A549 (cell line): ENCODE measurements at regions not wholly inside any gene's neighbourhood (a gene's known extent, or its start where the extent isn't known, plus 50 kb on each side); places are given as distances from the start of the nearest gene placed in this dataset.

ENCODE experiments used
- ATAC-seq, 2 experiments: fragments of 200-7000 bp in 1 of 2; fragments of >200 bp in 1 of 2; cut with Nextera tagmentation in 1 of 2; cut with Tn5 transposase in 1 of 2; 3 replicates each; pipeline versions ENCODE4 v1.8.0 to v1.9.1; 2018 to 2020; ENCODE audit warnings: mild to moderate bottlenecking in 1 of 2, moderate library complexity in 1 of 2
- CTCF ChIA-PET: fragments of 300-600 bp; sonication (Branson Sonifier 250); formaldehyde crosslinking; extraction: SDS; loops from one replicate; lab custom pipeline; 2021; ENCODE audit warnings: antibody characterized with exemption, inconsistent platforms; lab: Yijun Ruan, JAX
- POLR2A ChIA-PET: fragments of 350-600 bp; formaldehyde crosslinking; extraction: SDS; loops from one replicate; lab custom pipeline; 2021; ENCODE audit warnings: antibody characterized with exemption, inconsistent platforms; lab: Yijun Ruan, JAX
- DNase-seq, 2 experiments: peaks; one replicate each; pipeline versions ENCODE4 v3.0.0 to v3.0.0-alpha.2; 2011 to 2016; ENCODE audit warnings: low read depth in 1 of 2, low spot score in 1 of 2
- FAIRE-seq: peaks from 2 replicates; lab custom pipeline; 2011; peaks lifted over from hg19 to GRCh38; lab: Jason Lieb, UNC
- H3K27ac ChIP-seq, 2 experiments: fragments of >200 bp; sonication (Bioruptor Twin); formaldehyde crosslinking; 3 replicates each; pipeline ENCODE4 v1.5.1; 2016 to 2017
- H3K4me1 ChIP-seq: fragments of >200 bp; sonication (Bioruptor Twin); formaldehyde crosslinking; 3 replicates; pipeline ENCODE4 v1.6.1; 2016
- H3K4me2 ChIP-seq: fragments of >200 bp; sonication (Bioruptor Twin); formaldehyde crosslinking; 3 replicates; pipeline ENCODE4 v1.6.1; 2016
- H3K4me3 ChIP-seq: fragments of >200 bp; sonication (Bioruptor Twin); formaldehyde crosslinking; 3 replicates; pipeline ENCODE4 v1.5.1; 2016
- H3K9me3 ChIP-seq: fragments of >200 bp; sonication (Bioruptor Twin); formaldehyde crosslinking; 3 replicates; pipeline ENCODE4 v1.6.1; 2016
- CHD4 ChIP-seq: fragments of 200-600 bp; sonication (generic); IDR thresholded peaks from 2 replicates; pipeline ENCODE4 v1.6.1; 2016; ENCODE audit warnings: antibody characterized with exemption, mild to moderate bottlenecking, borderline replicate concordance
- E2F6 ChIP-seq: IDR thresholded peaks from 2 replicates; pipeline ENCODE4 v1.6.1; 2012; ENCODE audit warnings: low read depth, borderline replicate concordance
- FOSL2 ChIP-seq, 2 experiments: fragments of 450-650 bp in 1 of 2; fragments of >200 bp in 1 of 2; sonication (Bioruptor Twin) in 1 of 2; formaldehyde crosslinking; IDR thresholded peaks; 2 replicates each; pipeline versions ENCODE4 v1.5.0 to v1.6.1; 2016 to 2020; ENCODE audit warnings: mild to moderate bottlenecking in 1 of 2, moderate library complexity in 1 of 2
- FOXS1 ChIP-seq: fragments of 250-450 bp; sonication (Bioruptor Pico); IDR thresholded peaks from 2 replicates; pipeline ENCODE4 v1.5.0; 2020; ENCODE audit warnings: mild to moderate bottlenecking, moderate library complexity
- HDAC2 ChIP-seq: fragments of 200-600 bp; sonication (generic); IDR thresholded peaks from 2 replicates; pipeline ENCODE4 v1.6.1; 2016
- JUNB ChIP-seq: fragments of >200 bp; sonication (Bioruptor Twin); formaldehyde crosslinking; IDR thresholded peaks from 2 replicates; pipeline ENCODE4 v1.6.1; 2016
- KDM1A ChIP-seq: fragments of 200-600 bp; sonication (generic); IDR thresholded peaks from 2 replicates; pipeline ENCODE4 v1.6.1; 2016; ENCODE audit warnings: low read depth, mild to moderate bottlenecking
- KDM5A ChIP-seq: fragments of 200-600 bp; sonication (generic); IDR thresholded peaks from 2 replicates; pipeline ENCODE4 v1.6.1; 2016; ENCODE audit warnings: antibody characterized with exemption, mild to moderate bottlenecking
- MAX ChIP-seq: IDR thresholded peaks from 2 replicates; pipeline ENCODE4 v1.6.1; 2012
- NPAS2 ChIP-seq: fragments of 250-450 bp; sonication (Bioruptor Pico); IDR thresholded peaks from 2 replicates; pipeline ENCODE4 v1.8.0; 2022; ENCODE audit warnings: mild to moderate bottlenecking, moderate library complexity, borderline replicate concordance
- NR3C1 ChIP-seq: fragments of >200 bp; sonication (Bioruptor Twin); formaldehyde crosslinking; IDR thresholded peaks from 3 replicates; pipeline ENCODE4 v1.6.1; 2017
- POLR2AphosphoS2 ChIP-seq: conservative IDR thresholded peaks from 2 replicates; pipeline ENCODE4 v1.6.1; 2012; ENCODE audit warnings: low read length, improper control_type of control experiment, inconsistent platforms
- RAD21 ChIP-seq, 2 experiments: fragments of >200 bp in 1 of 2; sonication (Bioruptor Twin) in 1 of 2; formaldehyde crosslinking in 1 of 2; IDR thresholded peaks in 1 of 2; conservative IDR thresholded peaks in 1 of 2; 2 replicates in 1 of 2; 3 replicates in 1 of 2; pipeline ENCODE4 v1.6.1; 2012 to 2018; ENCODE audit warnings: inconsistent platforms in 1 of 2
- RARB ChIP-seq: fragments of 250-450 bp; sonication (Bioruptor Pico); IDR thresholded peaks from 2 replicates; pipeline ENCODE4 v1.8.0; 2021; ENCODE audit warnings: mild to moderate bottlenecking, moderate library complexity
- RFX5 ChIP-seq: fragments of 450-650 bp; IDR thresholded peaks from 2 replicates; pipeline ENCODE4 v1.7.1; 2014; ENCODE audit warnings: antibody characterized with exemption, mild to moderate bottlenecking, moderate library complexity
- SREBF2 ChIP-seq: fragments of 450-650 bp; IDR thresholded peaks from 2 replicates; pipeline ENCODE4 v1.6.1; 2014; ENCODE audit warnings: mild to moderate bottlenecking, moderate library complexity
- WGBS: methylation state at CpG from one replicate; pipeline ENCODE4 v1.1.6; 2017; ENCODE audit errors: missing lambda C conversion rate; 5-methylcytosine and 5-hydroxymethylcytosine counted together

GRCh38 chr6:76382201-76382600 lies 309.7 kb upstream of the IMPG1 start:
- ATAC-seq (no peak), FAIRE-seq (no peak), DNase-seq (no peak)
- no peaks in the 10 kb centered on the region for H3K4me1 ChIP-seq
- H3K9me3 ChIP-seq = no peaks in the 10 kb centered on the region
- no peak for TF ChIP-seq SREBF2
- no peak for TF ChIP-seq JUNB
- no peak for TF ChIP-seq E2F6
- no peak for TF ChIP-seq RARB (CRISPR knock-in tag)
- TF ChIP-seq HDAC2 = no peak
- H3K4me2 ChIP-seq = no peak overlapping the region
- WGBS = 0% methylated on average over 1 of the region's 1 CpG
- H3K27ac ChIP-seq = no peak overlapping the region
- POLR2A ChIA-PET = no interaction called here
- H3K4me3 ChIP-seq = no peak overlapping the region
- CTCF ChIA-PET = no interaction called here

GRCh38 chr6:76381612-76382011 lies 309.1 kb upstream of the IMPG1 start:
- no peak for DNase-seq
- POLR2A ChIA-PET = no interaction called here
- no peak for ATAC-seq
- FAIRE-seq = no peak
- no peaks in the 10 kb centered on the region for H3K9me3 ChIP-seq
- H3K4me1 ChIP-seq = no peaks in the 10 kb centered on the region
- CTCF ChIA-PET = no interaction called here
- WGBS = 3% methylated on average over 2 of the region's 2 CpGs
- H3K4me3 ChIP-seq = no peak overlapping the region
- no peak for TF ChIP-seq KDM5A
- no peak for TF ChIP-seq FOSL2 (IDR thresholded peaks at IDR 0.05)
- no peak for TF ChIP-seq FOSL2 (CRISPR knock-in tag; IDR thresholded peaks at IDR 0.05)
- no peak for TF ChIP-seq NR3C1
- H3K4me2 ChIP-seq = no peak overlapping the region
- H3K27ac ChIP-seq = no peak overlapping the region

GRCh38 chr6:76351275-76351674 lies 278.8 kb upstream of the IMPG1 start:
- Histone ChIP-seq H3K9me3 (no peaks in the 10 kb centered on the region), H3K4me3 (no peak overlapping the region), H3K4me1 (no peaks in the 10 kb centered on the region), H3K27ac (no peak overlapping the region), H3K4me2 (no peak overlapping the region)
- ChIA-PET POLR2A (no interaction called here), CTCF (no interaction called here)
- FAIRE-seq = no peak
- TF ChIP-seq POLR2AphosphoS2 (no peak), RAD21 (conservative IDR thresholded peaks at IDR 0.05 in 1 of 2, IDR thresholded peaks at IDR 0.05 in 1 of 2) (peak in 1 of 2 experiments; percentile 21; a peak in 2 of 5 replicates)
- ATAC-seq = peak in 1 of 2 experiments; percentile 46; a peak in 1 of 6 replicates
- DNase-seq = peak in 1 of 2 experiments; percentile 12

- CTCF ChIA-PET = no interaction called here
- Histone ChIP-seq H3K27ac (no peak overlapping the region), H3K4me3 (no peak overlapping the region), H3K4me2 (no peak overlapping the region), H3K4me1 (no peaks in the 10 kb centered on the region), H3K9me3 (no peaks in the 10 kb centered on the region)
- POLR2A ChIA-PET = no interaction called here
- FAIRE-seq = no peak
- no peak for ATAC-seq
- no peak for DNase-seq
- no peak for TF ChIP-seq RFX5
Measured at GRCh38 chr6:76347539-76347938, 275.1 kb upstream of the IMPG1 start.

GRCh38 chr6:76342611-76343160 lies 270.2 kb upstream of the IMPG1 start:
- no peak for ATAC-seq

More at GRCh38 chr6:76342611-76343160, 270.2 kb upstream of the IMPG1 start:
- no peaks in the 10 kb centered on the region for H3K4me1 ChIP-seq
- ChIA-PET POLR2A (no interaction called here), CTCF (no interaction called here)
- WGBS = 0% methylated on average over 1 of the region's 1 CpG
- DNase-seq (no peak), FAIRE-seq (no peak)
- H3K27ac ChIP-seq = no peak overlapping the region
- no peak overlapping the region for H3K4me3 ChIP-seq
- no peak for TF ChIP-seq NR3C1
- no peak for TF ChIP-seq CHD4
- TF ChIP-seq FOXS1 (CRISPR knock-in tag) = no peak
- TF ChIP-seq MAX = no peak
- no peak for TF ChIP-seq NPAS2 (CRISPR knock-in tag)
- no peak for TF ChIP-seq KDM1A
- TF ChIP-seq JUNB = no peak
- no peak for TF ChIP-seq POLR2AphosphoS2
- H3K9me3 ChIP-seq = no peaks in the 10 kb centered on the region
- H3K4me2 ChIP-seq = no peak overlapping the region
